ENCODE measurements at regions not wholly inside any gene's neighbourhood (a gene's known extent, or its start where the extent isn't known, plus 50 kb on each side); places are given as distances from the start of the nearest gene placed in this dataset.

- TF ChIP-seq CTCF (conservative IDR thresholded peaks at IDR 0.05; ENCODE audit: low read depth in 2 of 2) = no peak
- no peak for TF ChIP-seq EZH2 (IDR thresholded peaks at IDR 0.05; ENCODE audit: low read depth, unreplicated experiment)
- no peak for TF ChIP-seq REST (IDR thresholded peaks at IDR 0.05; ENCODE audit: unreplicated experiment)
- TF ChIP-seq POLR2AphosphoS5 (IDR thresholded peaks at IDR 0.05; ENCODE audit: low read depth) = no peak
- no peak for TF ChIP-seq STAT1 (IDR thresholded peaks at IDR 0.05; ENCODE audit: unreplicated experiment)
- no peak for TF ChIP-seq EZH2phosphoT487 (IDR thresholded peaks at IDR 0.05; ENCODE audit: unreplicated experiment)
- TF ChIP-seq CREB1 (CRISPR knock-in tag; IDR thresholded peaks at IDR 0.05; ENCODE audit: low read depth) = no peak
- TF ChIP-seq ETS1 (IDR thresholded peaks at IDR 0.05) = no peak
- TF ChIP-seq JUNB (IDR thresholded peaks at IDR 0.05; ENCODE audit: unreplicated experiment) = no peak
Observed at GRCh38 chr18:11494107-11494506, 115.3 kb upstream of the SLC35G4 start.
